SJCRH30 (cell line): ENCODE measurements at regions not wholly inside any gene's neighbourhood (a gene's known extent, or its start where the extent isn't known, plus 50 kb on each side); places are given as distances from the start of the nearest gene placed in this dataset.

Experiments
- DNase-seq, 2 experiments: peaks; one replicate each; pipeline ENCODE4 v3.0.0-alpha.2; 2015 to 2020
- H3K27ac ChIP-seq: fragments of 250-450 bp; sonication (Bioruptor Pico); 2 replicates; pipeline ENCODE4 v1.5.1; 2020; ENCODE audit warnings: mild to moderate bottlenecking, moderate library complexity
- H3K27me3 ChIP-seq: fragments of 250-450 bp; sonication (Bioruptor Pico); 2 replicates; pipeline ENCODE4 v1.5.1; 2020; ENCODE audit warnings: mild to moderate bottlenecking, moderate library complexity
- H3K36me3 ChIP-seq: fragments of 250-450 bp; sonication (Bioruptor Pico); 2 replicates; pipeline ENCODE4 v1.5.1; 2020; ENCODE audit warnings: mild to moderate bottlenecking, moderate library complexity
- H3K4me1 ChIP-seq: fragments of 250-450 bp; sonication (Bioruptor Pico); 2 replicates; pipeline ENCODE4 v1.5.1; 2020; ENCODE audit warnings: mild to moderate bottlenecking, moderate library complexity
- H3K4me3 ChIP-seq: fragments of 250-450 bp; sonication (Bioruptor Pico); 2 replicates; pipeline ENCODE4 v1.5.1; 2020; ENCODE audit warnings: mild to moderate bottlenecking, moderate library complexity
- H3K9me3 ChIP-seq: fragments of 250-450 bp; sonication (Bioruptor Pico); replicated peaks from 2 replicates; pipeline ENCODE4 v1.5.1; 2020; ENCODE audit warnings: mild to moderate bottlenecking, moderate library complexity

- H3K9me3 ChIP-seq, result no peaks in the 10 kb centered on the region
- no peak for DNase-seq
- H3K4me3 ChIP-seq, result no peak overlapping the region
- peaks cover 35% of the 10 kb centered on the region; the same call in 1 of the 2 replicates for H3K27me3 ChIP-seq
- H3K4me1 ChIP-seq, result no peaks in the 10 kb centered on the region
- H3K36me3 ChIP-seq, result no peaks in the 10 kb centered on the region
- H3K27ac ChIP-seq, result no peak overlapping the region
Observed at GRCh38 chr7:26508481-26508880, 216.8 kb downstream of the SNX10 start.

GRCh38 chr7:26508917-26509316 is 217.3 kb downstream of the SNX10 start:
- no peaks in the 10 kb centered on the region for H3K36me3 ChIP-seq
- peaks cover 36% of the 10 kb centered on the region; the same call in 1 of the 2 replicates for H3K27me3 ChIP-seq
- H3K4me3 ChIP-seq, result no peak overlapping the region
- H3K27ac ChIP-seq, result no peak overlapping the region
- H3K4me1 ChIP-seq, result no peaks in the 10 kb centered on the region
- DNase-seq, result no peak
- H3K9me3 ChIP-seq, result no peaks in the 10 kb centered on the region

GRCh38 chr7:26510231-26510957 is 218.7 kb downstream of the SNX10 start:
- Histone ChIP-seq H3K27me3 (peaks cover 32% of the 10 kb centered on the region), H3K36me3 (no peaks in the 10 kb centered on the region), H3K4me1 (no peaks in the 10 kb centered on the region), H3K27ac (no peak overlapping the region), H3K9me3 (no peaks in the 10 kb centered on the region), H3K4me3 (no peak overlapping the region)
- no peak for DNase-seq

DNA sequence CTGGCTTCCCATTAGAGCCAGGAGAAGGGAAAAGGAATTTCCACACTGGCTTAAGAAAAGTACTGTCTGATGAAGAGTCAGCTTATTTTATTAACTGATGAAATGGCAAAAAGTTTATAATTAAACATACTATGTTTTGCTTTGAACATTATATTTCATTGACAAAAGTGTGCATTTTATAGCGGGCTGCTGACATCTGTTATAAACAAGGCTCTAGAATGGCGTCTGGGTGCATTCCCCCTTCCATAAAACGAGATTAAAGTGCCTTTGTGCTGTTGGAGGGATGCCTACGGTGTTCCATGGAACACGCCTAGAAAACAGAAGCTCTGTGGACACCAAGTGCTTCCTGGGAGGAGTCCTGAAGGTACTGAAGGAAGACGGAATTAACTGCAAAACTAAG is 220.2 kb downstream of the SNX10 start:
- Histone ChIP-seq H3K27ac (no peak overlapping the region), H3K27me3 (peaks cover 31% of the 10 kb centered on the region), H3K4me3 (no peak overlapping the region), H3K9me3 (no peaks in the 10 kb centered on the region), H3K36me3 (no peaks in the 10 kb centered on the region), H3K4me1 (no peaks in the 10 kb centered on the region)
- no peak for DNase-seq

GRCh38 chr7:26512737-26513136 is 221.1 kb downstream of the SNX10 start:
- Histone ChIP-seq H3K4me3 (no peak overlapping the region), H3K27me3 (peaks cover 31% of the 10 kb centered on the region), H3K36me3 (no peaks in the 10 kb centered on the region), H3K27ac (no peak overlapping the region), H3K9me3 (no peaks in the 10 kb centered on the region), H3K4me1 (no peaks in the 10 kb centered on the region)
- DNase-seq, result no peak

- no peak for DNase-seq
- Histone ChIP-seq H3K36me3 (no peaks in the 10 kb centered on the region), H3K27me3 (peaks cover 32% of the 10 kb centered on the region), H3K4me3 (no peak overlapping the region), H3K9me3 (no peaks in the 10 kb centered on the region), H3K4me1 (no peaks in the 10 kb centered on the region), H3K27ac (no peak overlapping the region)
Observed at GRCh38 chr7:26513948-26514347, 222.3 kb downstream of the SNX10 start.

GRCh38 chr7:26514633-26515032 is 223.0 kb downstream of the SNX10 start:
- peaks cover 35% of the 10 kb centered on the region for H3K27me3 ChIP-seq
- H3K27ac ChIP-seq, result no peak overlapping the region
- H3K4me1 ChIP-seq, result no peaks in the 10 kb centered on the region

DNA sequence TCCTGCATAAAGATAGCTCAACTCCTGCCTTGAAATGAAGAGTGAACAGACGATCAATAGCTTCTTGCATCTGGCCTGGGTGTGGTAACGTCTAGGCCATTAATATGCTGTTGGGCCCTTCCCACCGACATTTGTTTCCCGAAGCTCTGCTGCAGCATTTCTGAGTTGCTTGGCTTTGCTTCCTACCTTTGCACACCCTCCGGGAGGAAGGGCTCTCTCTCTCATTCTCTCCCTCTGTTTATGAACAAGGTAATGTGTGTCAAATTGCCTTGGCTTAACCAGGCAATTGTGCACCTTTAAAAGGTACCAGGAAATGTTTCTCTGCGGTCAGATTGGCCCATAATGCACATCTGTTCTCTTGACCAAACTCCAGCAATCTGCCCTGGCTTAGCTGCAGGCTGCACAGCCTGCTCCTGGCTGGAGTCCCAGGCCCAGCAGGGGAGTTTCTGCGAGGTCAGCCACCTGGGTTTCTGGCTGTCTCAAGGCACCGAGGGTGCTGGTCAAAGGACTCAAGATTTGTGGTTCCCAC is 223.7 kb downstream of the SNX10 start:
- Histone ChIP-seq H3K9me3 (no peaks in the 10 kb centered on the region), H3K27ac (no peak overlapping the region), H3K27me3 (peaks cover 27% of the 10 kb centered on the region), H3K4me3 (no peak overlapping the region), H3K36me3 (no peaks in the 10 kb centered on the region), H3K4me1 (no peaks in the 10 kb centered on the region)
- peak in 1 of 2 experiments; percentile 9 for DNase-seq

More at GRCh38 chr7:26514633-26515032, 223.0 kb downstream of the SNX10 start:
- no peaks in the 10 kb centered on the region for H3K36me3 ChIP-seq
- H3K4me3 ChIP-seq, result no peak overlapping the region
- DNase-seq, result no peak
- no peaks in the 10 kb centered on the region for H3K9me3 ChIP-seq

DNA sequence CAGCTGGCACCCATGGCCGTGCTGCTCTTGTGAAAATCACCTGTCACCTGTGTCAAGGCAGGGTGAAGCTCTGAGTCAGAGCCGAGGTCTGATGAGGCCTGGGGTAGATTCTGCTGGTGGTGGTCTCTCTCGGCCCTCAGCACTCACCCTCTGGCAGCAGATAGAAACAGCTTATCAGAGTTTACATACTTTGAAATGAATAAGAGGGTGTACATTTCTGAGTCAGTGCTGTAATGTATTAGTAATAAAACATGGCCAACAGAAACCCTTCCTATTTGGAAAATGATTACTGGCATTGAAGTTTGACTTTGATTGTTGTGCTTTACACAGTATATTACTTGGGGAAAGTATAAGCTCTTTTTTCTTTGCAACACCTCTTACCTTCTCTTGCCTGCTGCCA is 228.8 kb downstream of the SNX10 start:
- Histone ChIP-seq H3K4me3 (no peak overlapping the region), H3K27ac (no peak overlapping the region), H3K4me1 (no peaks in the 10 kb centered on the region), H3K36me3 (no peaks in the 10 kb centered on the region), H3K9me3 (no peaks in the 10 kb centered on the region; the same call in 1 of the 2 replicates), H3K27me3 (peaks cover 7% of the 10 kb centered on the region; the same call in 1 of the 2 replicates)
- no peak for DNase-seq

DNA sequence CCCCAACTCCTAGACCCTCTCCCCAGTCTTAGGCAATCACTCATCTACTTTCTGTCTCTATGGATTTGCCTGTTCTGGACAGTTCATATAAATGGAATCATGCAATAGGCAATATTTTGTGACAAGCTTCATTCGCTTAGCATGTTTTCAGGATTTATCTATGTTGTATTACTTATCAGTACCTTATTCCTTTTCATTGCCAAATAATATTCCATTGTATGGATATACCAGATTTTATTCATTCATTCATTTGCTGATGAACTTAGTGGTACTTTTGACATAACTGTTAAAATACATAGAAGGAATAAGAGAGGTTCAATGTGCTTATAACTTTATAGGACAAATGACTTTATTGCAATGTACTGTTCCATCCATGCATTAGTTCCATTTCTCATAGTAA is 231.0 kb downstream of the SNX10 start:
- no peak for DNase-seq
- H3K4me3 ChIP-seq, result no peak overlapping the region
- no peaks in the 10 kb centered on the region; the same call in 1 of the 2 replicates for H3K9me3 ChIP-seq
- H3K27me3 ChIP-seq, result peaks cover 12% of the 10 kb centered on the region; the same call in 1 of the 2 replicates
- no peak overlapping the region for H3K27ac ChIP-seq
- no peaks in the 10 kb centered on the region for H3K4me1 ChIP-seq
- H3K36me3 ChIP-seq, result no peaks in the 10 kb centered on the region

DNA sequence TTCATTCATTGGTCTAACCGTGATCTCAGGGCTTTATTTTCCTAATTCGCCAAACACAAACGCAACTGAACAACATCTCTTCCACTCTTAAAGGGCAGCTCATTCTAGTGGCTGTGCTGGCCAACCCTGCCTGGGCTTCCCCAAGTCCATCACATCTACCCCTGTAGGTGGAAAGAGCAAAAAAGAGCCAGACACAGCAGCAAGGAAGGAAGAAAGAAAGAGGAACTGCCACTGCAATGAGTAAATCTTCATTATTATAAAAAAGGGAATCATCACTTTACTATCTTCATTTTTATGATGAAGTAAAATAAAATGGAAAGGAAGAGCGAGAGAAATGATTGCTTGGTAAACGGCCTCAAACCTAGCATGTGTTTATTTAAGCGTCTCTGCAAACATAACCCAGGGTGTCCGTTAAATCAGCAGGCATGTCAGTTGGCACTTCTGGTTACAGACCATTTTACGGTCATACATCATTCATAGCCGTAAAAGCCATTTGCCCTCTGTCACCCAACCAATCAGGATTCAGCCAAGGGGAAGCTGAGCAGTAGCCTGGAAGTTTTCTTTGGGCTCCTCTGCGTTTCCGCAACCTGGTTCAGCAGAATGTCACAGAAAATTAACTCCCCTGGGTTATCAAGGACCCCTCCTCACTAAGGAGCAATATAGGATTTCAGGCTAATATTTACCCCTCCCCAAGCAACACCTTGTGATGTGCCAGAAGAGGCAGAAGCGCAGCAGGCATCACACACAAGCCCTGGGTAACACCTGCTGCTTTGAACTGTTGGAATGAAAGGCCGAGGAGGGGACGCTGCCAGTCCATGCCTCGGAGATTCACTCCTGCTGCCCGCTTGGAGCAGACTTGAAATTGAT is 234.0 kb downstream of the SNX10 start:
- Histone ChIP-seq H3K27ac (no peak overlapping the region), H3K4me3 (no peak overlapping the region), H3K9me3 (no peaks in the 10 kb centered on the region; the same call in 1 of the 2 replicates), H3K27me3 (peaks cover 8% of the 10 kb centered on the region; the same call in 1 of the 2 replicates), H3K4me1 (no peaks in the 10 kb centered on the region), H3K36me3 (no peaks in the 10 kb centered on the region)
- DNase-seq, result no peak

DNA sequence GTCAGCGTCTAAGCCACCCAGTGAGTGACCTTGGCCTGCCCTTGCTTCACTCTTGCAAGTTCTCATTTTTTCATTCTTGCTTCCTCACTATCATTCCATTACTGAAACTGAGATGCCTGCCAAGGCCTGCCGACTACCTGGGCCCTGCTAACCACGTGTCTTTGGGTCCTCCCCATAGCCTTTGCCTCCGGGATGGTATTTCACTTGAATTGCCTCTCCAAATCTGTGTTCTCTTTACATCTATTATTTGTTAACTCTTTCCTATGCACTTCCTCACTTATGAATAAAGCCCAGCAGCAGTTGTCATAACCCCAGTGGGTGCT is 234.6 kb downstream of the SNX10 start:
- Histone ChIP-seq H3K27me3 (peaks cover 8% of the 10 kb centered on the region; the same call in 1 of the 2 replicates), H3K9me3 (no peaks in the 10 kb centered on the region; the same call in 1 of the 2 replicates), H3K27ac (no peak overlapping the region), H3K36me3 (no peaks in the 10 kb centered on the region), H3K4me3 (no peak overlapping the region), H3K4me1 (no peaks in the 10 kb centered on the region)
- DNase-seq, result no peak

DNA sequence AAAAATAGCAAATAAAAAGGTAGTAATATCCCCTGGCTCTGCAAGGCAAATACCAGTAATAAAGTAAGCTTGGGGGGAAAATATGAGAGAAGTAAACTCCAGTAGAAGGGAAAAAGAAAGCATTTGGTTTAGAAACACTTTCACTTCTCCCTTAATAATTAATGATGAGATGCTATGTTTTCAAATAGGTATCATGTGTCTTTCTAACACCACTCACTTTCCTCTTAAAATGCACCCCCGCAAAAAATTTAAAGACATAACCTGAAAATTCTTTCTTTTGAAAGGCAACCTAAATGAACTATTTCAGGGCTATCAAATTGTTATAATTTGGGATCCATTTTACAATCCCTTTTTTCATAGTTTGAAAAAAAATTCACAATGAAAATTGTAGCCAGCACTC is 240.3 kb downstream of the SNX10 start:
- peaks cover 10% of the 10 kb centered on the region for H3K27me3 ChIP-seq
- H3K4me3 ChIP-seq, result no peak overlapping the region
- H3K27ac ChIP-seq, result no peak overlapping the region
- DNase-seq, result no peak
- no peaks in the 10 kb centered on the region for H3K4me1 ChIP-seq
- H3K9me3 ChIP-seq, result no peaks in the 10 kb centered on the region; the same call in 1 of the 2 replicates
- no peaks in the 10 kb centered on the region for H3K36me3 ChIP-seq

- no peak overlapping the region for H3K27ac ChIP-seq
- no peak overlapping the region for H3K4me3 ChIP-seq
- no peaks in the 10 kb centered on the region; the same call in 1 of the 2 replicates for H3K9me3 ChIP-seq
- no peaks in the 10 kb centered on the region for H3K36me3 ChIP-seq
- DNase-seq, result no peak
- H3K4me1 ChIP-seq, result no peaks in the 10 kb centered on the region
- peaks cover 11% of the 10 kb centered on the region for H3K27me3 ChIP-seq
Observed at GRCh38 chr7:26532471-26532870, 240.8 kb downstream of the SNX10 start.

GRCh38 chr7:26533217-26533616 is 241.6 kb downstream of the SNX10 start:
- Histone ChIP-seq H3K27me3 (peaks cover 13% of the 10 kb centered on the region), H3K27ac (no peak overlapping the region)

More at GRCh38 chr7:26533217-26533616, 241.6 kb downstream of the SNX10 start:
- no peak overlapping the region for H3K4me3 ChIP-seq
- H3K36me3 ChIP-seq, result no peaks in the 10 kb centered on the region
- H3K9me3 ChIP-seq, result no peaks in the 10 kb centered on the region; the same call in 1 of the 2 replicates
- DNase-seq, result no peak
- no peaks in the 10 kb centered on the region for H3K4me1 ChIP-seq
